ENCODE measurements at regions not wholly inside any gene's neighbourhood (a gene's known extent, or its start where the extent isn't known, plus 50 kb on each side); places are given as distances from the start of the nearest gene placed in this dataset.
A peak's percentile ranks its signal among the peaks of the same experiment; 100 is the strongest.

GRCh38 chr7:26459540-26460193 lies 168.0 kb downstream of the SNX10 start:
- DNase-seq: no peak

DNA sequence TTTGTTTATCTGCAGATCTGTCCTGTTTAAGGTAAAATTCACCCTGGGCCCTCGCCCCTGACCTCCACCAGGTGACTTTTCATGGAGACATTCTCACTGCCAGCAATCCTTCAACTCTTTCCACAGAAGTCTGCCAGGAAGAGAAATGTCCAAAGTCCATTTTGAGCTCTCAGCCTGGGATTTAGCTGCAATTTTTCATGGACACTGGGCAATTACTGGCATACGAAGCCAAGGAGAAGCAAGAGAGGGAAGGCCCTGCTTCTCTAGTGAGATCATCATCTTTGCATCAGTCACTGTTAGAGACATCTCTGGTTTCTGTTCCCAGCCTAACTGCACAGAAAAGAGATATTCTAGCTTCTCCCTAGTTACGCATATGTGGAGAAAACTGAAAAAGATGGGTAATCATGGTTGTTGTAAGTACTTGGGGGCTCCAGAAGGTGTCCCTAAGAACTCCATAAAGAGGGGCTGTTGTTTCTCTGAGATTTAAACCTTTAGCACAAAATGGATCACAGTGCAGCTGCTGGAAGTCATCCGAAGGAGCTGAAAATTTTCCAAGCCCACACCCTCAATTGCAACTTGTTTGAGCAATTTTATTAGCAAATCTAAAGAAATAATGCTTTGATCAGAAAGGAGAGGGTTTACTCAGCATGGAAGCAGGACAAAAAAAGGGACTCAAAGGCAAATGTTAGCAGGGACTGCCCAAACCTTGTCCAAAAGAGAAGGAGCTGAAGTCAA lies 168.9 kb downstream of the SNX10 start:
- DNase-seq: no peak

DNA sequence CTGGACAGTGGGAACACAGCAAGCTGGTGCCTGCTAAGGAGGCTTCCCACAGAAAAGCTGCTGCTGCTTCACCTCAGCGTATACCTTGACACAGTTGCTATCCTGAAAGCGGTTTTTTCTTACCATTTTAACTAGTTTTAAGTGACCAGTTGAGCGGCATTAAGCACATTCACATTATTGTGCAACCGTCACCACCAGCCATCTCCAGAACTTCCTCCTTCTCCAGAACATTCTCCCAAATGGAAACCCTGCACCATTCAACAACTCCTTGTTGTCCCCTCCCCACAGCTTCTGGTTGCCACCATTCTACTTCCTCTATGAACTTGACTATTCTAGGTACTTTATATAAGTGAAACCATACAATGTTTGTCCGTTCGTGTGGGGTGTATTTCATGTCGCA lies 169.9 kb downstream of the SNX10 start:
- DNase-seq: no peak

- DNase-seq: no peak
Measured at GRCh38 chr7:26466007-26466406, 174.3 kb downstream of the SNX10 start.

- DNase-seq: no peak
Measured at GRCh38 chr7:26467104-26467503, 175.4 kb downstream of the SNX10 start.

- DNase-seq: no peak
Measured at GRCh38 chr7:26467541-26467940, 175.9 kb downstream of the SNX10 start.

- no peak for DNase-seq
Measured at GRCh38 chr7:26468625-26469024, 177.0 kb downstream of the SNX10 start.

GRCh38 chr7:26469188-26469587 lies 177.5 kb downstream of the SNX10 start:
- no peak for DNase-seq

GRCh38 chr7:26470691-26471090 lies 179.0 kb downstream of the SNX10 start:
- DNase-seq: no peak

DNA sequence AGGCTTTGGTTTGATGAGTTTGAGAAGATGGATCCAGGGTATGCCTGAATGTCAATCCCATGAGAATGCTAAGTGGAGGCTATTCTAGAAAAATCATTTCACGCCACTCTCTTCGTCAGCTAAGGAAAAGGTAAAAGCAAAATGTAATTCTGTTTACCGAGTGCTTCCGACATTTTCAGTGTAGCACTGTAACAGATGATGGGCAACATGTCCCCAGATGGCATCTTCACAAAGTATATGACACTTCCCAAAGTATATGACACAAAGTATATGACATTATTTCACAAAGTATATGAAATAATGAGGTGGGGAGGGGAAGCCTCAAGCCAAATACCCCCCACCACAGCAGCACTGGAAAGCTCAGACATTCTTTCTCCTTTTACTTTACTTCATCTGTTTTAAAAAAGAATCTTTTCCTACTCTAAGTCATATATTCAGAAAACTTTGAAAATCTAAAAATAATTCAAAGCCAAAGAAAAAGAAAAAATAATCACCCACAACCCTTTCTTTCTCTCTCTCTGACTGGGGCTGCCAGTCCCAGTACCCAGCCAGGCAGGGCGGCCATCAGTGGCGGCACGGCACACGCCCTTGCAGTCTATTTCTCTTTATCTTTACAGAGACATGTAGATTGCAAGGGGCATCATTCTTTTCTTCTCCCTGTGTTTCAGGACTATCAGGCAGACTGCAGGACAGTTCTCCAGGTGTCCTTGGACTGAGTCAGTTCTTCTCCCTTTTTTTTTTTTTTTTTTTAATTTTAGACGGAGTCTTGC lies 179.8 kb downstream of the SNX10 start:
- DNase-seq: no peak

DNA sequence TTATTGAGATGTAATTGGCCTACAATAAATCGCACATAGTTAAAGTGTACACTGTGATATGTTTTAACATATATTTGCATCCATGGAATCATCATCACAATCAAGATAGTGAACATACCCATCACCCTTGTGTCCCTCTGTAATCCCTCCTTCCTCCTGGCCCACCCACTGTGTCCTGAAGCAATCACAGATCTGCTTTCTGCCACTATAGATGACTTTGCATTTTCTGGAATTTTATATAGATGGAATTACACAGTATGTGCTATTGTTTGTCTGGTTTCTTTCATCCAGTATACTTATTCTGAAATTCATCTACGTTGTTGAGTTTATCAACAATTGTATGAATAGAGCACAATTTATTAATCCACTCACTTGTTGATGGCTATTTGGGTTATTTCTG lies 181.3 kb downstream of the SNX10 start:
- no peak for DNase-seq

DNA sequence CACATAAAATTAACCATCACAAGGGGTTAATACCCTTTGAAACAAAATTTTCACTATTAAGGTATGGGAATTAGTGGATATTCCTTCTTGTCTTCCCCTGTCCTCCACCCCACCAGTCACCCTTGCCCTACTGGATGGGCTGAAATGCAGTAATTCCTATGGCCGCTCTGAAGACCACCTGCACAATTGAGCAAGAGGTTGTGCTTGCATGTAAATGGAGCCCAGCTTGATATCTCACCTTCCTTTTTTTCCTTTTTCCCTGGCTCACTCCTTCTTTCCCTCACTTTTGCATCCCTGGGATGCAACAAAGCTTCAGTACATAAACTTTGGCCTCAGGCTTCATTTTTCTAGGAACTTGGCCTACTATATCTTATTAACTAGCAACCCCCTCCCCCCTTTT lies 184.6 kb downstream of the SNX10 start:
- DNase-seq: no peak

GRCh38 chr7:26477381-26477990 lies 185.8 kb downstream of the SNX10 start:
- no peak for DNase-seq

DNA sequence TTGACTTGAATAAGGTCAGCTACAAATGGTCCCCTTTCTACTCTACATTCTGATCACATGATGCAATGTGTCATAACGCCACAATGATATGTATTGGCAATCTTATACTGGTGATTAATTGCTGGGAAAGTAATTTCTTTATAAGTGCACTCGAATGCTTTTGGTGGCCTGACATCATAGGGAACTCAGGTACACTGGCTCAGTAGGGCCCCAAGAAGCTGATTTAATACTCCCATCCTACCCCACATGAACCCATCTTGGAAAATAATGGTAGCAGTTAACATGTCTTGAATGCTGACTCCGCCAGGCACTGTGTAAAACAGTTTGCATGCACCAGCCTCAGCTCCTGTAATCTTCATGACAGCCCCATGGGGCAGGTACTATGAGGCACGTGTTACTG lies 186.9 kb downstream of the SNX10 start:
- no peak for DNase-seq

DNA sequence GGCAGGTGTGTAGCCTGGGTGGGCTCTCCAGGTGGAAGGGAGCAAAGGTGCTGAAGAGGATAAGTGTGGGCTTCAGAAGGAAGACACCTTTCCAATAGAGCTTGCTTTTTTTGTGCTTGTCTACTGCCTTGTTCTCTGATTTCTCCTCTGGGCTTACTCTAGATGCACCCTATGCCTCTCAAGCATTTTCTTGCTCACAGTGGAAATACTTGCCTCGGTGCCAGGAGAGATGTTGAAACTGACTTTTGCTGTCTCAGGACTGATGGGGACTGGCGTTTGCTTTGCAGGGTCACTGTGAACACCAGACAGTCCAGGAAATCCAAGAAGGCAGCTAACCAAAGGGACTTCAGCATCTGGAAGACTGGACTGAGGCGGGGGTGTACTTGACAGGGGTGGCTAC lies 187.9 kb downstream of the SNX10 start:
- no peak for DNase-seq

DNA sequence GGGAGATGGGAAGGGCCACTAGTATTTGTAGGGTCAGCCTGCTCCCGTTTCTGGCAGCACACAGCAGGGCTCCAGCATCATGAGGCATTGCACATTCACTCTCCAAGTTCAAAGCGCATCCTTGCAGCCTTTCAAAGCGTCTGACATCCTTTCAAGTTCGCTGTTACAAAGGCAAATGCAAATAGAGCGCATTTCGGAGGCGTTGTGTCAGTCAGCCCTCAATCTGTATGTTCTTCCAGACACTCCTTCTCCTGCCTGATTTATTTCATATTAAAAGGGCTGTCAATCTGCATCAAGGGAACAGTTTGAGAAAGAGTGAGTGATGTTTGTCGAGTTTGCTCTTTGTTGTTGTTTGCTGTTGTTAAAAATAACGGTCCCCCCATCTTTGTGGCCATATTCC lies 188.5 kb downstream of the SNX10 start:
- DNase-seq: no peak

DNA sequence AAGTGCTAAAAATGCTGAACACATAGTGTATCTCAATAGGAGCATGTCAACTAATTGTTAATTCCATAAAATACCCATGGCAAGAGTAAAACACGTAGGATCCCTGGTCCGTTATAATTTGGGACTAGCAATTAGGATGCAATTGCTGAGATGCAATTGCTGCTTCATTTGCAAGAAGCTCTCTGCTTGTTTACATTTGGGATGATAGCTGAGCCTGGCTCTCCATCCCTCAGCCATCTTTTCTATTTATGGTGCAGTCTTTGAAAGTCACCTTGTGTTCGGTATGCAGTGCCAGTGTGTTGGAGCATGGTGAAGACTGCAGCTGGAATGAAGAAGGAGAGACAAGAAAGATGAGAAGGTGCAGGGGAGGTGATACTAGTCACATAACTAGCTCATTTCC lies 191.3 kb downstream of the SNX10 start:
- no peak for DNase-seq

DNA sequence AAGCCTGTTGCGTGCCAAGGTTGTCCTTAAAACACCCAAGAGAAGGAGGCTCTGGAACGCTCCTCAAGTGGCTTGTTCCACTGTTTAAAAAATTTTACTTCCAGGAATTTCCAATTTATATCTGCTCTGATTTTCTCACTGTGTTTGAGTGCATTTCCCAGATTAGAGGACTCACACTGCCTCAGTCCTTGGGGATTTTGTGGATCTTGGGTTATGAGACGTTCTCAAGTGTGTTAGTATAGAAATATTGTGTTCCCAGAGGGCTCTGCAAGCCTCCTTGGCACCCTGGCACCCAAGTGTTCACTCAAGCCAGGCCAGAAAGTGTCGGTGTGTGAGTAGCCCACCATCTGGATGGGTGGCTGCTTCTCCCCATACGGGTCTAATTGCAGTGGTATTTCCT lies 192.2 kb downstream of the SNX10 start:
- no peak for DNase-seq

DNA sequence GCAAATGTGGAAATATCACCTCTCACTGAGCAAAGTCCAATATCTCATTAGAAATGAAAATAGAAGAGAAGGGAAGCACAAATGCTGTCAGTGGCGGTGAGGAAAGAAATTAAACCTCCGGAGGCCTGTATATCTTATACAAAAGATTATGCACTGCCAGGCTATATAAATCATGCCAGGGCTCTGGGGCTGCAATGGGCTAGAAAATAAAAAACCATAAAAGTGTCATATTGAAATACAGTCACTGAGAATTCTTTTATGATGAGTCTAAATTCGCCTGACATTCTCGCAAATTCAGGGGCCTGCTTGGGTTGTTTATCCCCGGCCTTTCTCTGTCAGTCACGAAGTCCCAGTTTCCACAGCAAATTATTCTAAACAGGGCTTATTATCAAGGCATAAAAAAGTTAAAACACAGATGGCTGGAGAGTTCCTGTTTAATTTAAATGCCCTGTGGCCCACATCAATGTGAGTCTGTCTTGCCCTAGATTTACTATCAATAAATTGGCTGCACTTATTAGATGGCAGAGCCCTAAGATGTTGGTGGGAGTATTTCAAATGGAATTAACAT lies 193.8 kb downstream of the SNX10 start:
- no peak for DNase-seq

DNA sequence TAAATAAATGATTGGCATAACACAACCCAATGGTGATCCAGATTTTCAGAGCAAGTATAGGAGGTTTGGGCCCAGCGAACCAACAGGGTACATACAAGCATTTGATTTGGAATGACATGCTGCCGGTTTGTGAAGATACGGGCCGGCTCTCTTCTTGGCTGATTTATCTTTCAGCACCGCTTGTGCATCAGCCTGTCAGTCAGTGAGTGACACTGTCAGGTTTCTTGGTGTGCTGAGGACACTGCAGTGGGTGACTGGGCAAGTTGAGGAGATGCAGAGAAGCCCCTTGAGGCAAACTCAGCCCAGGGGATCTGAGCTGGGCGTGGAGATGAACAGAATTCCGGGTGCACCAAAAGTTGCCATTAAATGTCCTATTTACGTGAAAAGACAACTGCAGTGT lies 194.5 kb downstream of the SNX10 start:
- DNase-seq: no peak

- no peak for DNase-seq
Measured at GRCh38 chr7:26487780-26488515, 196.3 kb downstream of the SNX10 start.

GRCh38 chr7:26489391-26489790 lies 197.7 kb downstream of the SNX10 start:
- peak; percentile 11 for DNase-seq
